ENCODE measurements at regions not wholly inside any gene's neighbourhood (a gene's known extent, or its start where the extent isn't known, plus 50 kb on each side); places are given as distances from the start of the nearest gene placed in this dataset.

DNA sequence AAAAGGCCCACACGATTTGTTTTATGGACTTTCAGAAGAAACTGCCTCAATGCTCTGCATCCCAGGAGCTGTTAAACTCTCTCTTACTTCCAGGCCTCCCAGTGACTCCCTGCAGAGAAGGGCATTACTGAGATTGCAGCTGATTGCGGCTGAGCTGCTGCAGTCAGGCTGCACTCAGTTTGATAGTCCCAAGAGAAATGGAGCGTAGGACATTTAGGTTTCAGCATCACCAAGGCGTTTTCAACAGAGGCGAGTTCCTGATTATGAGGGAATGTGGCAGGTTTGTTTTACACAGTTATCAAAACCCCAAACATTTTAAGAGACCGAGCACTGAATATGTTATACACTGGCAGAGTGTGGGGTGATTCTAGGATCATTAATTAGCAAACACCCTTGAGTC is 145.6 kb downstream of the TBX18 start:
- Histone ChIP-seq H3K4me2 (ENCODE audit: control insufficient read depth, extremely low read depth, insufficient read depth, low read depth, low read length) (no peak overlapping the region), H3K9me3 (ENCODE audit: control insufficient read depth, low read depth, low read length) (no peaks in the 10 kb centered on the region), H3K36me3 (ENCODE audit: control insufficient read depth in 2 of 2, extremely low read depth in 1 of 2, insufficient read depth in 2 of 2, low read length in 2 of 2) (no peaks in the 10 kb centered on the region), H3K4me1 (ENCODE audit: control insufficient read depth, extremely low read depth, insufficient read depth, low read length) (no peaks in the 10 kb centered on the region), H3K9ac (ENCODE audit: control insufficient read depth, extremely low read depth, insufficient read depth, low read length) (no peak overlapping the region), H2AFZ (ENCODE audit: control insufficient read depth, low read length) (no peak overlapping the region), H3K79me2 (ENCODE audit: control insufficient read depth, insufficient read depth, low read length) (no peaks in the 10 kb centered on the region), H3K9me1 (ENCODE audit: control insufficient read depth, extremely low read depth, insufficient read depth, low read length) (no peaks in the 10 kb centered on the region), H3K4me3 (ENCODE audit: control insufficient read depth in 2 of 3, extremely low read depth in 1 of 3, insufficient read depth in 2 of 3, low read depth in 1 of 3, low read length in 3 of 3) (no peak overlapping the region), H3K27me3 (ENCODE audit: control insufficient read depth, extremely low read depth, insufficient read depth, low read length) (no peaks in the 10 kb centered on the region), H3K27ac (ENCODE audit: control insufficient read depth, insufficient read depth, low read length) (no peak overlapping the region), H4K20me1 (ENCODE audit: control insufficient read depth, extremely low read depth, insufficient read depth, low read length) (no peaks in the 10 kb centered on the region)
- TF ChIP-seq, protein P1, sequence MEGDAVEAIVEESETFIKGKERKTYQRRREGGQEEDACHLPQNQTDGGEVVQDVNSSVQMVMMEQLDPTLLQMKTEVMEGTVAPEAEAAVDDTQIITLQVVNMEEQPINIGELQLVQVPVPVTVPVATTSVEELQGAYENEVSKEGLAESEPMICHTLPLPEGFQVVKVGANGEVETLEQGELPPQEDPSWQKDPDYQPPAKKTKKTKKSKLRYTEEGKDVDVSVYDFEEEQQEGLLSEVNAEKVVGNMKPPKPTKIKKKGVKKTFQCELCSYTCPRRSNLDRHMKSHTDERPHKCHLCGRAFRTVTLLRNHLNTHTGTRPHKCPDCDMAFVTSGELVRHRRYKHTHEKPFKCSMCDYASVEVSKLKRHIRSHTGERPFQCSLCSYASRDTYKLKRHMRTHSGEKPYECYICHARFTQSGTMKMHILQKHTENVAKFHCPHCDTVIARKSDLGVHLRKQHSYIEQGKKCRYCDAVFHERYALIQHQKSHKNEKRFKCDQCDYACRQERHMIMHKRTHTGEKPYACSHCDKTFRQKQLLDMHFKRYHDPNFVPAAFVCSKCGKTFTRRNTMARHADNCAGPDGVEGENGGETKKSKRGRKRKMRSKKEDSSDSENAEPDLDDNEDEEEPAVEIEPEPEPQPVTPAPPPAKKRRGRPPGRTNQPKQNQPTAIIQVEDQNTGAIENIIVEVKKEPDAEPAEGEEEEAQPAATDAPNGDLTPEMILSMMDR (optimal IDR thresholded peaks at IDR 0.05 in 1 of 3, IDR thresholded peaks at IDR 0.05 in 1 of 3, conservative IDR thresholded peaks at IDR 0.05 in 1 of 3; ENCODE audit: extremely low read depth in 1 of 3, insufficient read depth in 2 of 3, low read length in 3 of 3): no peak
- TF ChIP-seq EZH2 (IDR thresholded peaks at IDR 0.05; ENCODE audit: low read length): no peak
- DNase-seq (ENCODE audit: low read depth, low spot score) (no peak), FAIRE-seq (no peak)
- dilution Hi-C loops (cut with MboI; ENCODE audit: extremely low pct_ligation_motif_present, low sequenced_read_pairs): no loop called here

DNA sequence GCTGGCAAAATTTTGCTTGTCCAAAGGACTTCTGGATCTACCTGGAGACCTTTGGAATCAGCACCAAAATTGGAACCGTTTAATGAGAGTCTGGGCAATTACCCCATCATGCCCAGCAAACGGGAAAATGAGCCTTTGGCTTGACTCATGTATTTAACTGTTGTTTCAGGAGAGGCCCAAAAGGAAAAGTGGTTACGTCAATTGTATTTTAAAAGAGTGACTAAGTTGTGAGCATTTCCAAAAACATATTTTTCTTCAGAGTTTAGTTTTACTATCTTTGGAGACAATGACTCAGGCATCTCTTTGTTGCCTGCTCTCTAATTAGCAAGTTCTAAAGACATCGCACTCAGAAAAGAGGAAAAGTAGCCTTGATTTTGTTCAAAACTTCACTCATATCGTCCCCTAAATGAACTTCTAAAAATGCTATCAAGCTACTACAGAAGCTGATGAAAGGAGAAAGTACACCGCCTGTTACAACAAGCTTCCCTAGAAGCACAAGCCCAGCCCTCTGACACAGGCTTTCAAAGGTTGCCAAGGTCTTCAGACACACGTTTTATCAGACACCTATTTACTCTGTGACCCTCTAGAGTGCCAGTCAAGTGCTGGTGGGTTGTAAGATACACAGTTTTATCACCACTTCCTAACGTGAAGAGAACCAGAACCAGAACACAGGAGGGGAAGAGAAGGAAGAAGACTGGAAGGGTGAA is 146.2 kb downstream of the TBX18 start:
- dilution Hi-C loops (cut with MboI; ENCODE audit: extremely low pct_ligation_motif_present, low sequenced_read_pairs): no loop called here
- Histone ChIP-seq H3K27me3 (ENCODE audit: control insufficient read depth, extremely low read depth, insufficient read depth, low read length) (no peaks in the 10 kb centered on the region), H2AFZ (ENCODE audit: control insufficient read depth, low read length) (no peak overlapping the region), H3K9me1 (ENCODE audit: control insufficient read depth, extremely low read depth, insufficient read depth, low read length) (no peaks in the 10 kb centered on the region), H3K79me2 (ENCODE audit: control insufficient read depth, insufficient read depth, low read length) (no peaks in the 10 kb centered on the region), H3K9me3 (ENCODE audit: control insufficient read depth, low read depth, low read length) (no peaks in the 10 kb centered on the region), H3K27ac (ENCODE audit: control insufficient read depth, insufficient read depth, low read length) (no peak overlapping the region), H3K4me3 (ENCODE audit: control insufficient read depth in 2 of 3, extremely low read depth in 1 of 3, insufficient read depth in 2 of 3, low read depth in 1 of 3, low read length in 3 of 3) (no peak overlapping the region), H4K20me1 (ENCODE audit: control insufficient read depth, extremely low read depth, insufficient read depth, low read length) (no peaks in the 10 kb centered on the region), H3K36me3 (ENCODE audit: control insufficient read depth in 2 of 2, extremely low read depth in 1 of 2, insufficient read depth in 2 of 2, low read length in 2 of 2) (no peaks in the 10 kb centered on the region), H3K4me2 (ENCODE audit: control insufficient read depth, extremely low read depth, insufficient read depth, low read depth, low read length) (no peak overlapping the region), H3K9ac (ENCODE audit: control insufficient read depth, extremely low read depth, insufficient read depth, low read length) (no peak overlapping the region), H3K4me1 (ENCODE audit: control insufficient read depth, extremely low read depth, insufficient read depth, low read length) (no peaks in the 10 kb centered on the region)
- no peak for FAIRE-seq
- DNase-seq (ENCODE audit: low read depth, low spot score): no peak
- TF ChIP-seq EZH2 (IDR thresholded peaks at IDR 0.05; ENCODE audit: low read length): no peak
- TF ChIP-seq, protein P1 (optimal IDR thresholded peaks at IDR 0.05 in 1 of 3, IDR thresholded peaks at IDR 0.05 in 1 of 3, conservative IDR thresholded peaks at IDR 0.05 in 1 of 3; ENCODE audit: extremely low read depth in 1 of 3, insufficient read depth in 2 of 3, low read length in 3 of 3): no peak

Data from keratinocyte (primary cell).